AG09309 (cell line): ENCODE measurements at regions not wholly inside any gene's neighbourhood (a gene's known extent, or its start where the extent isn't known, plus 50 kb on each side); places are given as distances from the start of the nearest gene placed in this dataset.

ENCODE experiments used
- DNase-seq: peaks from one replicate; pipeline ENCODE4 v3.0.0-alpha.2; 2010; ENCODE audit warnings: low read depth
- H3K4me3 ChIP-seq: 2 replicates; pipeline ENCODE4 v1.5.1; 2011; ENCODE audit warnings: mild to moderate bottlenecking, low read depth, low read length, moderate library complexity; ENCODE audit not compliant: control insufficient read depth
- CTCF ChIP-seq: IDR thresholded peaks from 2 replicates; pipeline ENCODE4 v1.5.1; 2011; ENCODE audit warnings: mild to moderate bottlenecking, low read depth, low read length, inconsistent platforms; ENCODE audit not compliant: insufficient read depth, control insufficient read depth; ENCODE audit errors: missing control alignments

- DNase-seq = no peak
- H3K4me3 ChIP-seq = no peak overlapping the region
- no peak for TF ChIP-seq CTCF
Observed at GRCh38 chr1:55943721-55944435, 635.5 kb downstream of the PLPP3 start.

- TF ChIP-seq CTCF = no peak
- no peak overlapping the region for H3K4me3 ChIP-seq
- DNase-seq = no peak
Observed at GRCh38 chr1:55943012-55943411, 636.4 kb downstream of the PLPP3 start.

- no peak for DNase-seq
- no peak for TF ChIP-seq CTCF
- no peak overlapping the region for H3K4me3 ChIP-seq
Observed at GRCh38 chr1:55939866-55940265, 639.5 kb downstream of the PLPP3 start.

- H3K4me3 ChIP-seq = no peak overlapping the region
- no peak for TF ChIP-seq CTCF
- no peak for DNase-seq
Observed at GRCh38 chr1:55938861-55939260, 640.5 kb downstream of the PLPP3 start.

- TF ChIP-seq CTCF = no peak
- H3K4me3 ChIP-seq = no peak overlapping the region
- DNase-seq = no peak
Observed at GRCh38 chr1:55938376-55938850, 641.0 kb downstream of the PLPP3 start.

- H3K4me3 ChIP-seq = no peak overlapping the region
- TF ChIP-seq CTCF = no peak
- no peak for DNase-seq
Observed at GRCh38 chr1:55937840-55938375, 641.5 kb downstream of the PLPP3 start.
